Sigmoid colon (tissue), 6 donors: ENCODE measurements at regions not wholly inside any gene's neighbourhood (a gene's known extent, or its start where the extent isn't known, plus 50 kb on each side); places are given as distances from the start of the nearest gene placed in this dataset.

ENCODE experiments used
- DNase-seq: peaks from one replicate; pipeline ENCODE4 v3.0.0-alpha.2; 2019
- H3K27ac ChIP-seq, 4 donors: fragments of 200-600 bp; sonication (generic); one replicate each; pipeline ENCODE4 v1.5.1; 2016 to 2019; ENCODE audit warnings: mild to moderate bottlenecking in 1 of 4
- H3K27me3 ChIP-seq, 3 donors: fragments of 200-600 bp; sonication (generic); one replicate each; pipeline ENCODE4 v1.5.1; 2019; ENCODE audit warnings: mild to moderate bottlenecking in 1 of 3
- H3K36me3 ChIP-seq, 4 donors: fragments of 200-600 bp; sonication (generic); one replicate each; pipeline ENCODE4 v1.5.1; 2016 to 2019
- H3K4me1 ChIP-seq, 4 donors: fragments of 200-600 bp; sonication (generic); one replicate each; pipeline ENCODE4 v1.5.1; 2017 to 2019
- H3K4me3 ChIP-seq, 4 donors: fragments of 200-600 bp; sonication (generic); one replicate each; pipeline ENCODE4 v1.5.1; 2017 to 2019; ENCODE audit warnings: mild to moderate bottlenecking in 2 of 4, moderate library complexity in 1 of 4
- H3K9me3 ChIP-seq, 4 donors: fragments of 200-600 bp in 3 of 4; sonication (generic) in 3 of 4; one replicate each; pipeline versions ENCODE4 v1.5.1 to v1.6.1; 2013 to 2019
- EP300 ChIP-seq, 4 donors: sonication (generic); formaldehyde crosslinking; IDR thresholded peaks; one replicate each; pipeline ENCODE4 v1.6.1; 2017; ENCODE audit warnings: antibody characterized with exemption in 4 of 4
- POLR2A ChIP-seq, 2 donors: fragments of 450-650 bp; IDR thresholded peaks; one replicate each; pipeline ENCODE4 v1.6.1; 2016; ENCODE audit warnings: antibody characterized with exemption in 2 of 2, mild to moderate bottlenecking in 2 of 2, moderate library complexity in 2 of 2
- POLR2AphosphoS5 ChIP-seq, 4 donors: sonication (generic); formaldehyde crosslinking; IDR thresholded peaks; one replicate each; pipeline ENCODE4 v1.6.1; 2017; ENCODE audit warnings: antibody characterized with exemption in 4 of 4
- WGBS, 2 donors: extraction: QIAGEN DNeasy Blood & Tissue Kit; methylation state at CpG; one replicate each; pipeline ENCODE4 v1.1.7; 2013; 5-methylcytosine and 5-hydroxymethylcytosine counted together
- intact Hi-C: fragments of 100-400 bp; cut with DNase I; formaldehyde crosslinking; loops from one replicate; pipeline ENCODE4 v1.15.1; 2023
- TF ChIP-seq, protein P1 (sequence below), 4 experiments: fragments of 450-650 bp in 3 of 4; fragments of 200-600 bp in 1 of 4; IDR thresholded peaks; one replicate each; pipeline ENCODE4 v1.5.1; 2016 to 2019; ENCODE audit warnings: antibody characterized with exemption in 4 of 4, mild to moderate bottlenecking in 3 of 4, moderate library complexity in 2 of 4
- donor health status: healthy with polysubstance abuse.
- donor health status: healthy.

DNA sequence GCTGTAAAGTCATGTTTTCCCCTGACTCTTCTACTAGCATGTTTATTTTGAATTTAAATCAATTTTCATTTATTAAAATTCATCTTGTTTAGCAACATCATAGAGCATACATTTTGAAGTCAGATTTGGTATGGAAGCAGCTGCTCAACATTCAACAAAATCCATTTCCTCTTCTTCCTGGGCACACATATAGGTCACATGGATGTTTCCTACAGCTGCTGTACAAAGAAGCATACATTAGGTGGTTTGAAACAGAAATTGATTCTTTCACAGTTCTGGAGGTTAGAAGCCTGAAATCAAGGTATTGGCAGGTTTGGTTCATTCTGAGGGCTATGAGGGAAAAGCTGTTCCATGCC lies 495.2 kb downstream of the RFPL4B start:
- H3K4me1 ChIP-seq = no peaks in the 10 kb centered on the region
- no peaks in the 10 kb centered on the region for H3K36me3 ChIP-seq
- H3K27me3 ChIP-seq = no peaks in the 10 kb centered on the region
- no peak overlapping the region for H3K4me3 ChIP-seq
- no peak for DNase-seq
- no peak for TF ChIP-seq POLR2A (IDR thresholded peaks at IDR 0.05)
- TF ChIP-seq EP300 (IDR thresholded peaks at IDR 0.05) = no peak
- no peak for TF ChIP-seq POLR2AphosphoS5 (IDR thresholded peaks at IDR 0.05)
- TF ChIP-seq, protein P1, sequence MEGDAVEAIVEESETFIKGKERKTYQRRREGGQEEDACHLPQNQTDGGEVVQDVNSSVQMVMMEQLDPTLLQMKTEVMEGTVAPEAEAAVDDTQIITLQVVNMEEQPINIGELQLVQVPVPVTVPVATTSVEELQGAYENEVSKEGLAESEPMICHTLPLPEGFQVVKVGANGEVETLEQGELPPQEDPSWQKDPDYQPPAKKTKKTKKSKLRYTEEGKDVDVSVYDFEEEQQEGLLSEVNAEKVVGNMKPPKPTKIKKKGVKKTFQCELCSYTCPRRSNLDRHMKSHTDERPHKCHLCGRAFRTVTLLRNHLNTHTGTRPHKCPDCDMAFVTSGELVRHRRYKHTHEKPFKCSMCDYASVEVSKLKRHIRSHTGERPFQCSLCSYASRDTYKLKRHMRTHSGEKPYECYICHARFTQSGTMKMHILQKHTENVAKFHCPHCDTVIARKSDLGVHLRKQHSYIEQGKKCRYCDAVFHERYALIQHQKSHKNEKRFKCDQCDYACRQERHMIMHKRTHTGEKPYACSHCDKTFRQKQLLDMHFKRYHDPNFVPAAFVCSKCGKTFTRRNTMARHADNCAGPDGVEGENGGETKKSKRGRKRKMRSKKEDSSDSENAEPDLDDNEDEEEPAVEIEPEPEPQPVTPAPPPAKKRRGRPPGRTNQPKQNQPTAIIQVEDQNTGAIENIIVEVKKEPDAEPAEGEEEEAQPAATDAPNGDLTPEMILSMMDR (IDR thresholded peaks at IDR 0.05) = no peak
- peaks cover 0 to 2% (median 0%) of the 10 kb centered on the region in 4 donors for H3K9me3 ChIP-seq
- no peak overlapping the region for H3K27ac ChIP-seq
- intact Hi-C loops = no loop called here

DNA sequence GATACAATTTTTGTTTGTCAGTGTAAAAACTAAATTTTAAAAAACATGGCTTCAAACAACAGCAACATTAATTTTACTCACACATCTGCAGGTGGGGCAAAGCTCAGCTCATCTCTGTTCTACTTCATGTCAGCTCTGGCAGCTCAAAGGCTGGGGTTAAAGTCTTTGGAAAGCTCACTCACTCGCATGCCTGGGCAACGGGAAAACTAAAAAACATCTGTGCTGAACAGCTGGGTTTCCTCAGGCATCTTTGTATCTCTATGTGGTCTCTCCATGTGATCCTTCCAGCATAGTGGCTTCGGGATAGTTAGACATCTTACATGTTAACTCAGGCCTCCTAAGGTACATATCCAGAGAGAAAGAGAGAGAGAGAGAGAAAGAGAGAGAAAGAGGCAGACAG lies 499.6 kb downstream of the RFPL4B start:
- no peaks in the 10 kb centered on the region for H3K27me3 ChIP-seq
- peaks cover 0 to 2% (median 0%) of the 10 kb centered on the region in 4 donors for H3K9me3 ChIP-seq
- H3K4me3 ChIP-seq = no peak overlapping the region
- H3K27ac ChIP-seq = no peak overlapping the region
- TF ChIP-seq, protein P1 (IDR thresholded peaks at IDR 0.05) = no peak
- TF ChIP-seq EP300 (IDR thresholded peaks at IDR 0.05) = no peak
- TF ChIP-seq POLR2AphosphoS5 (IDR thresholded peaks at IDR 0.05) = no peak
- no peak for TF ChIP-seq POLR2A (IDR thresholded peaks at IDR 0.05)
- intact Hi-C loops = no loop called here
- 54 to 67% methylated on average over 3 of the region's 3 CpGs for WGBS, 2 donors
- no peaks in the 10 kb centered on the region for H3K36me3 ChIP-seq
- no peaks in the 10 kb centered on the region for H3K4me1 ChIP-seq
- no peak for DNase-seq

- Histone ChIP-seq H3K36me3 (no peaks in the 10 kb centered on the region), H3K9me3 (no peaks in the 10 kb centered on the region), H3K27ac (no peak overlapping the region), H3K4me3 (no peak overlapping the region), H3K4me1 (no peaks in the 10 kb centered on the region), H3K27me3 (no peaks in the 10 kb centered on the region)
- 15 to 30% methylated on average over 1 of the region's 1 CpG for WGBS, 2 donors
- DNase-seq = no peak
- TF ChIP-seq POLR2A (IDR thresholded peaks at IDR 0.05) = no peak
- intact Hi-C loops = no loop called here
Observed at GRCh38 chr6:112851146-112851545, 504.0 kb downstream of the RFPL4B start.

DNA sequence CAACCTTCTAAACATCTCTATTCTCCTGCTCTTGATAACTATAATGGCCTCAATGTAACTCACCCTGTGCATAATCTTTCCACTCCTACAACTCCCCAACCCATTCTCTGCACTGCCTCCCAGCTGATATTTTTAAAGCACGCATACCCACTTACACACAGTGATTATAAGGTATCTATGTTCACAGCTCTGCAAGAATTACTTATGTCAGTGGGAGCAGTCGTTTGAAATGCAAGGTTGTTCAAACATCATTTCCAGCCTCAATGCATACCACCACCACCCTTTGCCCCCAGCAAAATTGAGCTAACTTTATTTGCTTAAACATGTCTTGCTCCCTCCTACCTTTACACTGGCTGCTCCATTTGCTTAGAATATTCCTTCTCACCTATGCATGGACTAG lies 506.0 kb downstream of the RFPL4B start:
- TF ChIP-seq EP300 (IDR thresholded peaks at IDR 0.05) (no peak), POLR2AphosphoS5 (IDR thresholded peaks at IDR 0.05) (no peak), POLR2A (IDR thresholded peaks at IDR 0.05) (no peak)
- TF ChIP-seq, protein P1 (IDR thresholded peaks at IDR 0.05) = no peak
- H3K4me3 ChIP-seq = no peak overlapping the region
- 56 to 79% methylated on average over 2 of the region's 2 CpGs for WGBS, 2 donors
- H3K36me3 ChIP-seq = no peaks in the 10 kb centered on the region
- no peaks in the 10 kb centered on the region for H3K4me1 ChIP-seq
- intact Hi-C loops = no loop called here
- H3K27ac ChIP-seq = no peak overlapping the region
- no peaks in the 10 kb centered on the region for H3K27me3 ChIP-seq
- H3K9me3 ChIP-seq = no peaks in the 10 kb centered on the region
- no peak for DNase-seq

- intact Hi-C loops = no loop called here
- Histone ChIP-seq H3K27me3 (no peaks in the 10 kb centered on the region), H3K27ac (no peak overlapping the region), H3K4me1 (no peaks in the 10 kb centered on the region), H3K36me3 (no peaks in the 10 kb centered on the region), H3K9me3 (no peaks in the 10 kb centered on the region), H3K4me3 (no peak overlapping the region)
- no peak for TF ChIP-seq POLR2AphosphoS5 (IDR thresholded peaks at IDR 0.05)
- no peak for TF ChIP-seq POLR2A (IDR thresholded peaks at IDR 0.05)
- no peak for TF ChIP-seq EP300 (IDR thresholded peaks at IDR 0.05)
- no peak for DNase-seq
- 44 to 89% methylated on average over 1 of the region's 1 CpG for WGBS, 2 donors
Observed at GRCh38 chr6:112863753-112864152, 516.6 kb downstream of the RFPL4B start.

- H3K36me3 ChIP-seq = no peaks in the 10 kb centered on the region
- intact Hi-C loops = no loop called here
- no peaks in the 10 kb centered on the region for H3K4me1 ChIP-seq
- H3K9me3 ChIP-seq = peaks cover 0 to 3% (median 0%) of the 10 kb centered on the region in 4 donors
- H3K4me3 ChIP-seq = no peak overlapping the region
- WGBS, 2 donors = 66 to 69% methylated on average over 2 of the region's 2 CpGs
- DNase-seq = no peak
- H3K27ac ChIP-seq = no peak overlapping the region
- TF ChIP-seq POLR2A (IDR thresholded peaks at IDR 0.05) = no peak
- TF ChIP-seq EP300 (IDR thresholded peaks at IDR 0.05) = no peak
- TF ChIP-seq POLR2AphosphoS5 (IDR thresholded peaks at IDR 0.05) = no peak
- TF ChIP-seq, protein P1 (IDR thresholded peaks at IDR 0.05) = no peak
- no peaks in the 10 kb centered on the region for H3K27me3 ChIP-seq
Observed at GRCh38 chr6:112865131-112865530, 518.0 kb downstream of the RFPL4B start.
